NCI-H128 (cell line): ENCODE measurements at regions not wholly inside any gene's neighbourhood (a gene's known extent, or its start where the extent isn't known, plus 50 kb on each side); places are given as distances from the start of the nearest gene placed in this dataset.

Experiments
- DNase-seq: peaks from one replicate; lab custom pipeline; 2025; ENCODE audit not compliant: unreplicated experiment; lab: John Stamatoyannopoulos, UW

- DNase-seq: no peak
Observed at GRCh38 chr10:4048236-4048864, 263.3 kb upstream of the KLF6 start.

- no peak for DNase-seq
Observed at GRCh38 chr10:4046712-4047354, 261.8 kb upstream of the KLF6 start.

GRCh38 chr10:4046030-4046429 lies 261.0 kb upstream of the KLF6 start:
- DNase-seq: no peak

- DNase-seq: no peak
Observed at GRCh38 chr10:4043897-4044665, 259.1 kb upstream of the KLF6 start.

GRCh38 chr10:4041635-4042034 lies 256.6 kb upstream of the KLF6 start:
- DNase-seq: no peak

- no peak for DNase-seq
Observed at GRCh38 chr10:4038000-4038399, 253.0 kb upstream of the KLF6 start.

GRCh38 chr10:4035599-4035945 lies 250.6 kb upstream of the KLF6 start:
- no peak for DNase-seq

- no peak for DNase-seq
Observed at GRCh38 chr10:4034907-4035598, 250.0 kb upstream of the KLF6 start.

GRCh38 chr10:4033341-4033896 lies 248.4 kb upstream of the KLF6 start:
- DNase-seq: no peak

- no peak for DNase-seq
Observed at GRCh38 chr10:4029866-4030265, 244.9 kb upstream of the KLF6 start.

- no peak for DNase-seq
Observed at GRCh38 chr10:4028854-4029583, 244.0 kb upstream of the KLF6 start.

- no peak for DNase-seq
Observed at GRCh38 chr10:4028027-4028471, 243.0 kb upstream of the KLF6 start.

GRCh38 chr10:4025339-4025738 lies 240.3 kb upstream of the KLF6 start:
- no peak for DNase-seq

GRCh38 chr10:4024516-4025245 lies 239.7 kb upstream of the KLF6 start:
- no peak for DNase-seq

GRCh38 chr10:4024027-4024426 lies 239.0 kb upstream of the KLF6 start:
- DNase-seq: no peak

GRCh38 chr10:4022473-4022872 lies 237.5 kb upstream of the KLF6 start:
- DNase-seq: no peak

GRCh38 chr10:4020631-4021030 lies 235.6 kb upstream of the KLF6 start:
- DNase-seq: no peak

- DNase-seq: no peak
Observed at GRCh38 chr10:4018054-4018511, 233.1 kb upstream of the KLF6 start.

- DNase-seq: no peak
Observed at GRCh38 chr10:4017336-4017735, 232.3 kb upstream of the KLF6 start.

GRCh38 chr10:4016214-4016740 lies 231.3 kb upstream of the KLF6 start:
- DNase-seq: no peak
